GM12864 (cell line): ENCODE measurements at regions not wholly inside any gene's neighbourhood (a gene's known extent, or its start where the extent isn't known, plus 50 kb on each side); places are given as distances from the start of the nearest gene placed in this dataset.

Experiments
- DNase-seq: peaks from one replicate; pipeline ENCODE4 v3.0.0-alpha.2; 2011; ENCODE audit warnings: low read depth
- H3K4me3 ChIP-seq: 2 replicates; pipeline ENCODE4 v1.5.1; 2011; ENCODE audit warnings: mild to moderate bottlenecking, low read depth, low read length, control low read depth
- CTCF ChIP-seq: IDR thresholded peaks from 2 replicates; pipeline ENCODE4 v1.5.1; 2011; ENCODE audit warnings: low read depth, mild to moderate bottlenecking, moderate library complexity, low read length, control low read depth, inconsistent platforms; ENCODE audit errors: missing control alignments

- DNase-seq = no peak
- TF ChIP-seq CTCF = peak; percentile 50
- no peak overlapping the region for H3K4me3 ChIP-seq
Measured at GRCh38 chr9:16257604-16258003, 612.9 kb downstream of the BNC2 start.

DNA sequence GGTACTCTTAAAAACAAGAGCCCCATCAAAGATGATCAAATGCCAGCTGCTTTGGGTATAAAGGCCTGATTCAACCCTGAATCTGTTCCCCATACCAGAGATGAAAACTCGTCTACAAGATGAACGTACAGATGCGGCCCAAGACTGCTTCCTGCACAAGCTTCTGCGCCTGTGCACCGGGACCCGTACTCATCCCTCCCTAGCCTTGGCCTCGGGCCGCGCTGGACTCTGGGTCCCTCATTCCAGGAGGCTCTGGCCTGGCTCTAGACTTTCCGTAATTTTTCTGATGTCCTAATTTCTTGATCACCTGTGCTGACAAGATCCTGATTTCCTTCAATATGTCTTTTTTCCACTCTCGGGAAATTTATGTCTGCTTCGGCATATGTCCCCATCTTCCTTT is 612.3 kb downstream of the BNC2 start:
- TF ChIP-seq CTCF = no peak
- H3K4me3 ChIP-seq = no peak overlapping the region
- no peak for DNase-seq

DNA sequence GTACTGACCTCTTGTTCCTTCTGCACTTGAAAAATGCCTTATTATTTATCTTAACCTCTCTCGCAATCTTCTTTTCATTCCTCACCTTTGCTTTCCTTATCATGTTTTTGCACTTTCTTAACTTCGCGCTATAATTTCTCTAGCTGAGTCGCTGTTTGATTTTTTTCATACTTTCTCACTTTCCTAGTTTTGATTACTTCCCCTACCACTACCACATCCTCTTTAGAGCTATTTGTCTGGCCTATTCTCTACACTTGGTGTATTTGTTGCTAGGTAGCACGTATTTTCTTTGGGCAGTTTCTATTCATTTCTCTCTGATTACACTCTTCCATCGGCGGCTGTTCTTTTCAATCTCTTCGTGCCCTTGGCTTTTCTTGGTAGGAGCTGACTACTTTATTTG is 611.8 kb downstream of the BNC2 start:
- H3K4me3 ChIP-seq = no peak overlapping the region
- no peak for DNase-seq
- no peak for TF ChIP-seq CTCF

GRCh38 chr9:16262477-16263261 is 607.8 kb downstream of the BNC2 start:
- H3K4me3 ChIP-seq = no peak overlapping the region
- DNase-seq = no peak
- TF ChIP-seq CTCF = no peak

GRCh38 chr9:16265688-16266087 is 604.8 kb downstream of the BNC2 start:
- H3K4me3 ChIP-seq = no peak overlapping the region
- DNase-seq = no peak
- TF ChIP-seq CTCF = no peak

DNA sequence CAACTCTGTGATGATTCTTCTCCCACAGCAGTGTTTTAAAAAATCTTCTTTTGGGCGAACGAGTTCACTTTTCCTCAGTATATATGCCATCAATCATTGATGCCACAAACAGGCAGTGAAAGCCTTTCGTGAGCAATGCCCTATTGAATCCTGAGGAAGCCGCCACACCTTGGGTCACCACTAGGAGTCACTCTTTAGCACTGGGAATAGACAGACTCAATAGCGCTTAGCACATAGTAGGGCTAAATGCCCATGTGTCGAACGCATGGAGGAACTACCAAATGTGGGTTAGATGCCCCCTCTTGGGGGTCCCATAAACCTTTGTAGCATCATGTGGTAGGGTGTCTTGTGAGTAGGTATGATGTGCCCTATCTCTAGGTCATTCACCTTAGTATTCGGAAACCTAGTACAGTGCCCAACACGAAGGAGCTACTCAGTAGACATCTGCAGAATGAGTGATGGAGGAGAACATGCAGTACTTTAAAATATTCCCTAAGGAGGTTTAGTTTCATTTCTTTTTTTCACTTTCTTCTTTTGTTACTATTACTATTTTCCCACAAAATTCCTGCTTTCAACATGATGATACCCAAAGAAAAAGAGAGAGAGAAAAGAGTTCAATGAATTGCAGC is 603.7 kb downstream of the BNC2 start:
- DNase-seq = no peak
- TF ChIP-seq CTCF = peak; percentile 73
- H3K4me3 ChIP-seq = no peak overlapping the region
